AG04449 (cell line): ENCODE measurements at regions not wholly inside any gene's neighbourhood (a gene's known extent, or its start where the extent isn't known, plus 50 kb on each side); places are given as distances from the start of the nearest gene placed in this dataset.

Experiments
- CTCF ChIA-PET: fragments of 350-600 bp; formaldehyde crosslinking; extraction: SDS; loops from one replicate; lab custom pipeline; 2021; ENCODE audit warnings: antibody characterized with exemption; lab: Yijun Ruan, JAX
- POLR2A ChIA-PET: fragments of 400-600, 350-600 bp; formaldehyde crosslinking; extraction: SDS; loops from one replicate; lab custom pipeline; 2020; ENCODE audit warnings: antibody characterized with exemption, inconsistent platforms; lab: Yijun Ruan, JAX
- DNase-seq: peaks from one replicate; pipeline ENCODE4 v3.0.0-alpha.2; 2010; ENCODE audit warnings: low read depth, low spot score
- H3K4me3 ChIP-seq: 2 replicates; pipeline ENCODE4 v1.5.1; 2011; ENCODE audit warnings: low read depth, mild to moderate bottlenecking, control low read depth, low read length
- CTCF ChIP-seq: IDR thresholded peaks from one replicate; pipeline ENCODE4 v1.5.1; 2011; ENCODE audit warnings: mild to moderate bottlenecking, moderate library complexity, low read length, control low read depth, inconsistent platforms; ENCODE audit not compliant: insufficient read depth; ENCODE audit errors: missing control alignments

GRCh38 chr18:28390022-28390421 lies 213.1 kb upstream of the CDH2 start:
- H3K4me3 ChIP-seq: no peak overlapping the region
- TF ChIP-seq CTCF: no peak
- POLR2A ChIA-PET: no interaction called here
- DNase-seq: no peak
- CTCF ChIA-PET: no interaction called here

- POLR2A ChIA-PET: no interaction called here
- H3K4me3 ChIP-seq: no peak overlapping the region
- no peak for DNase-seq
- TF ChIP-seq CTCF: no peak
- CTCF ChIA-PET: no interaction called here
These were observed 205.4 kb upstream of the CDH2 start for GRCh38 chr18:28382215-28382879.

GRCh38 chr18:28372186-28372585 lies 195.3 kb upstream of the CDH2 start:
- DNase-seq: no peak
- CTCF ChIA-PET: no interaction called here
- no peak overlapping the region for H3K4me3 ChIP-seq
- POLR2A ChIA-PET: no interaction called here
- no peak for TF ChIP-seq CTCF

DNA sequence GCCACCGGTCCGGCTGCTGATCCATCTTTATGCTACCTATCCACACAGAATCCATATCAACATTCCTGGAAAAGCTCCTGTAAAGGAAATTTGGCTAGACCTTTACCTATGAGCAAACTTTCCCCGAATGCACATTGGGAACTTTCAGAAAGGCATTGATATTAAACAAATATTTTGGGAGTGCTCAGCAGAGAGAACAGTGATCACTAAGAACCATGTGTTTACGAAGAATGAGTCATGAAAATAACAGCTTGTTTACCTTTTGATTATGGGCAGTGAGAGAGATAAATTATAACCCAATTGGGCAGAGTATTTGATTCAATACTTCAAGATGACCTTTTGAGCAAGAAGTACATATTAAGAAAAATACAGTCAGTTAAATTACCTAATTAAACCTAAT lies 189.7 kb upstream of the CDH2 start:
- ChIA-PET CTCF (no interaction called here), POLR2A (no interaction called here)
- no peak for DNase-seq
- H3K4me3 ChIP-seq: no peak overlapping the region
- no peak for TF ChIP-seq CTCF

- DNase-seq: no peak
- H3K4me3 ChIP-seq: no peak overlapping the region
- no peak for TF ChIP-seq CTCF
- CTCF ChIA-PET: no interaction called here
- POLR2A ChIA-PET: no interaction called here
These were observed 188.5 kb upstream of the CDH2 start for GRCh38 chr18:28365411-28365831.

DNA sequence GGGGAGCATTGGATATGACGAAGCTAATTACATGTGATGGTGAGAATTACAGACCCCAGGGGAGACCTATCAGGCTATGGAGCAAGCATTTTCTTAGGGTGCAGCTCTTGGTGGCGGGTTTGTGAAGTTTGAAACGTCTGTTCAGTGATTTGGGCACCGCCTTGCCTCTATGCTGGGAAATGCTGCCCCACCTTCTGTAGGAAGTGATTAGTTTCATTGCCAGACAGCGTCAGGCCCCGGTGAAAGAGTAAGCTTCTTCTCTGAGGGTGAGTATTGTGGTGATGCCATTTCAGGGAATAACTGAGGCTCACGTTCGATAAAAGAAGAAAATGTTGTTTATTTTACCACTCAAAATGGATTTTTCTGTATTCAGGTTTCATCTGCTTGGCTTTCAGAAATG lies 186.2 kb upstream of the CDH2 start:
- no peak overlapping the region for H3K4me3 ChIP-seq
- DNase-seq: no peak
- ChIA-PET POLR2A (no interaction called here), CTCF (no interaction called here)
- no peak for TF ChIP-seq CTCF
